ENCODE measurements at regions not wholly inside any gene's neighbourhood (a gene's known extent, or its start where the extent isn't known, plus 50 kb on each side); places are given as distances from the start of the nearest gene placed in this dataset.

DNA sequence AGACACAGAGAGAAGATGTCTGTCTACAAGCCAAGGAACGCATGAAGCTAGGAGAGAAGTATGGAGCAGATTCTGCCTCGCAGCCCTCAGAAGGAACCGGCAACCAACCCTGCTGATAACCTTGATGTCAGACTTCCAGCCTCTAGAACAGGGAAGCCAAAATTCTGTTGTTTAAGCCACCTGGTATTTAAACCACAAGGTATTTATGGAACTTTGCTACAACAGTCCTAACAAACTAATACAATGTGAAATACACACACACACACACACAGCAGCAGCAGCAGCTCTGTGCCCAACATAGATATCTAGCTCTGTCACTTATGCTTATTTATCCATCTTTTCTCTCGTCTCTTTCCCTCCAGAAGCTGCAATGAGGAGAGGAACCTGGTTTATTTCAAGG, 400.0 kb downstream of the ETS1 start:
- no peak for DNase-seq

DNA sequence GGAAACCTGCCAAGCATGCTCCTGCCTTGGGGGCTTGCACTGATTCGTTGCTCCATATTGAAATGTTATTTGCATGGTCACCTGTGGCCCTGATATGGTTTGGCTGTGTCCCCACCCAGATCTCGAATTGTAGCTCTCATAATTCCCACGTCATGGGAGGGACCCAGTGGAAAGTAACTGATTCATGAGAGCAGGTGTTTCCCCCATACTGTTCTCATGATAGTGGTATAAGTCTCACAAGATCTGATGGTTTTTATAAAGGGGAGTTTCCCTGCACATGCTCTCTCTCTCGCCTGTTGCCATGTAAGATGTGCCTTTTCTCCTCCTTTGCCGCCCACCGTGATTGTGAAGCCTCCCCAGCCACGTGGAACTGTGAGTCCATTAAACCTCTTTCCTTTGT, 402.4 kb downstream of the ETS1 start:
- DNase-seq = no peak

DNA sequence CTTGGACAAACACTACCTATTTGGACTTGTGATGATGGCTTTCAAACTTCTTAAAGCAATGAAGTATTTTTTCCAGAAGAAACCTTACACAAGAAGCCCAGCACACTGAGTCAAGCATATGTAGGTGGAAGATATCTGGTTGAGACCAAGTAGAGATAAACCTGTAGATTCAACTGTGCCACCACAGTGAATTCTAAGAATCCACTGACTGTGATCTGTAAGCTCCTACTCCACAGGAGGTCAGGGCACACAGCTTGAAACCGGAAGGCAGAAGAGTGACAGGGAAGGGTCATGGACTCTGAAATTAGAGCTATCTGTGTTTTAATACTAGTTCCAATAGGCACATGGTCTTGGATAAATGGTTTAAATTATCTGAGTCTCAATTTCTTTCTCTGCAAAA, 404.5 kb downstream of the ETS1 start:
- no peak for DNase-seq

DNA sequence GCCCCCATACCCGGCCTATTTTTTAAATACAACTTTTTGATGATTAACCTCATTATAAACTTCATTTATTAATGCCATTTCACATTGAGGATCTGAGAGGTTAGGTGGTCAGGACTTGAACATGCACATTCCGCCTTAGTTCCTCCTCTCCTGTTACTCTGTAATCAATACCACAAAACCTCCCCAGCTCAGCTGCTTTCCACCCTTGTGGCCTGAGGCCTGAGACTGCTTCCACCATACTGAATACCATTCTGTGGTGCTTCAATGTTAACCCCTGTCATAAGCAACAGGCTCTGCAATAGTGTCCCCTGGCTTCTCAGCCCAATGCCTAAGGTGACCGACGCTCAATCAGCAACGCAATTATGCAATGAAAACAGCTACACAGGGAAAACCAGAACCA, 405.4 kb downstream of the ETS1 start:
- no peak for DNase-seq

DNA sequence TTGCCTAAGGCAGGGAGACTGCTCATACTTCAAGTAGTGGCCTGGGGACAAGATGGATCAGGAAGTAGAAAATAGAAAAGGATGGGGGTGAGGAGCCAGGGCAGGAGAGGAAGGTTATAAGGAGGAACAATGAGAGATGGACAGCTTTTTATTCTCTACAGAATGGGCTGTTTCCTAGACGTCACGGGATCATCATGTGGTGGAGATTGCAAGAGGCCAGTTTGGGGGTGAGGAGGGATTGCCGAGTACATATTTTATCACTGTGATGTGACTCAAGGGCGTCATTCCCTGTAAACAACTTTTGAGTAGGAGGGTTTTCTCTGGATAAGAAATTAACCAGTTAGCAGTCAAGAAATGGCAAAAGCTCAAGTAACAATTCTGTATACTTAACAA, 406.3 kb downstream of the ETS1 start:
- no peak for DNase-seq

DNA sequence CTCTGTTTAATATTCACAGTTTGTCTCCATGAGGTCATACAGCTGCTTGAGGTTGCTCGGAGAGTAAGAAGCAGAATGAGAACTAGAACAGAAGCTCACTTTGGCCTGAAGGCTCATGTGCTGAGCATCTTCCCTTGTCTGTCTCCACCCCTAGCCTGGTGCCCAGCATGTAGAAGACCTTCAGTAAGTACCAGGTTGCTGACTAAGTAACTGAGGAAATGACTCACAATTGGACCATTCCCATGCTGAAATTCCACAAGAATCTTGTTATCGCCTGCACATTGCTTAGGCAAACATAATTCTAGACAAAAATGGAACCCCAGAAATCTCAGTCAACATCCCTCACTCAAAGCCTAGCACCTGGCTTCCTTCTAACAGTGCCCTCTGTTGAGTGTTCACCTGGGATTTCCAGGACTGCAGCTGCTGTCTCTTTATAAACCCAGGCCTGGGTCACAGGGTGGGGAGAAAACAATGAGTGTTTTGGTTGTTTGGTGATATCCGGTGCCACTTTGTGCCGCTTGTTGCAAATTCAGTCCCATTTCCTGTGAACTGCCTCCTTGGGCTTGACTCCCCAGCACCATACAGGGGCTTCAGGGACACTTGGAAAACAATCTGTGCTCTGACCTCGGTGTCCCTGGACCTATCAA, 406.8 kb downstream of the ETS1 start:
- no peak for DNase-seq

DNA sequence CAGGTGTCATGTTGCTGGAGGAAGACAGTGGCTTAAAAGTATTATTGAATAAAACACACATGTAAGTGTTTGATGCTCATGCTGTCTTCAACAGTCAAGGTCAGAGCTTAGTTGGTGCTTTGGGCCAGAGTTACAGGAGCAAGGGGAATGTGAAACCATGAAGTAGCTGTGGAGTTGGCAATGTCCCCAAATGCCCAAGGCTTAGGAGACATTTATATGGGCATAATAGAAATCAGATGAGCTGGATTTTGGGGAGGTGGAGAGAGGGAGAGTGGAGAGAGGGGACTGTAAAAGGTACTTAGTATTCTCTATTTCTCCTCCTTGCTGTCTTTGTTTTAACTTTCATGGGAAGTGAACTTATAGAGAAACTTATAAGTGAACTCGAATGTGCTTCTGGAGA, 407.8 kb downstream of the ETS1 start:
- DNase-seq = no peak

DNA sequence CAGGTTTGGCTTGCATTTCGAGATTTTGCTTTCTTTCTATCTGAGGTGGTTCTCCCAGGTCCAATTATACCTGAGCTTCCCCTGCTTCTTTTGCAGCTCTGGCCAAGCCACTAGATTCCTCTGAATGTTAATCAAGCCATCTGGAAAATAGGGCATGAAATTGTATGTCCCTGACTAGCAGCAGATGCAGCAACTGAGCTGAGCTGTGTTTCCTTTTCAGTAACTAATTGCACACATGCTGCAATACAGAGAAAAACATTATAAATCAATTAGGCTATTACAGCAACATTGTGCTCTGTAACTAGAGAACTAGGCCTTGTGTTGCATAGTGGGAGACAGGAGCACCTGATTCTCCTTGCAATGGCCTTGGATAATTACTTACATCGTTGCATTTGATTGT, 408.3 kb downstream of the ETS1 start:
- no peak for DNase-seq

DNA sequence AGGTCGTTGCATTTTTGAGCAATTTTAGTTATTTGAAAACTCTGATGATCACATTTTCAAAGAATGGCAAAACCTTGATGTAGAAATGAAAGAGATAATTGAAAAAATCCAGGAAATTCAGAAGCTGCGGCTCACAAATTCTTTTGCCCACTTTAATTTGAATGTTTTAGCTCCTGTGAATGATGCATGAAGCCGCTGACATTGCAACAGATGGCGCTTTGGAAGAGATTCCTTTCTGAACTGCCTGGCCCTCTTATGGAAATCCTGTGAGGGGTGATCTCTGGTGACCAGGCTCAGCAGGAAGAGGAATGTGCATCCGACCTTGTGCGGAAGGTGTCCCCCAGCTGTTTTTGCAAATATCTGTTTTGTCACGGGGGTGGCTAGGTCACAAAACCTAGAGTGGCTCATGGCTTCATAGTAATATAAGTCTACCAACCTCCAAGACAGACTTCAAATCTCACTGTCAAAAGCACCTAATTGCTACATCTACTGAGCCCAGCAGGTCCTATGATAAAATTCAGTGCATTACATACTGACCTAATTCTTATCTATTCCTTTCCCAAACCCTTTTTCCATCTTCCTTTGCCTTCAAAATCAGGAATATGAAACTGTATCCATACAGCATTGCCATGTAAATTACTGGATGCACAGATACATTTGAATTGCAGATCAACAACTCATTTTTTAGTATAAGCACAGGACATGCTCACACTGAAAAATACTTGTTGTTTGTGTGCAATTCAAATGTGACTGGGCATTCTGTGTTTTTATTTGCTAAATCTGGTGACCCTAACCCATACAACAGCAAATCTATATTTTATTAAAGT, 412.7 kb downstream of the ETS1 start:
- no peak for DNase-seq

DNA sequence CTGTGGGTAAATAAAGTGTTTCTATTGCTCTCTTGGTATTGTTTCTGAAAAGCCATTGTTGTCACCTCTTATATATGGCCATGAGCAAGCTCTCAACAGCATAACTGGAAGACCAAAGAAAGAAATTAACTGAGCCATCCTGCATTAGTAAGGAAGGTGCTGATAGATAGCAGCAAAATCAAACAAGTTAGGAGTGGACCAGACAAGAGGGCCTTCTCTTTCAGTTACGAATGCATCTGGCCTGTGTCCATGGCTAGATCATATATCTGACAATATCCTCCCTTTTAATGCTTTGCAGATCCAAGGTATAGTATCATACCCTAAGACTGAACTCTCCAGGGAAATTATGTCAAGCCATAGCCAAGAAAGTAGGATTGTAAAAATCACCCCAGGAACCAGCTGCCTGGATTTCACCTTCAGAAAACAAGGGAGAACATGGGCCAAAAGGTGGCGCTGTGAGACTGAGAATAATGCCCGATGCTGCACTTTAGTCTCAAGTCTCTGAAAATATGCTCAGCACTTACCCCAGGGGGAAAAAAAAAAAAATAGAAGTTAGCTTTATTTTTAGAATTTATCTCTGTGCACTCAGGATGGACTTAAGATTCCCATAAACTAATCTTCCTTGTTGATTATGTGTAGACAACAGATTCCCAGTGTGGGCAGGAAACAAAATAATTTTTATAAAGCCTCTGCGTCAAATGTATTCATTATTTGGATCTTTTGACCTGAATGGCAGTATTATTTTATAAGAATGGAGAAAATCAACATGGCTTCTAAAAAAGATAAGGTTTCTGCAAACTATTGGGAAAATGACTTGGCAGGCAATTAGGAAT, 415.1 kb downstream of the ETS1 start:
- DNase-seq = peak; percentile 74

DNA sequence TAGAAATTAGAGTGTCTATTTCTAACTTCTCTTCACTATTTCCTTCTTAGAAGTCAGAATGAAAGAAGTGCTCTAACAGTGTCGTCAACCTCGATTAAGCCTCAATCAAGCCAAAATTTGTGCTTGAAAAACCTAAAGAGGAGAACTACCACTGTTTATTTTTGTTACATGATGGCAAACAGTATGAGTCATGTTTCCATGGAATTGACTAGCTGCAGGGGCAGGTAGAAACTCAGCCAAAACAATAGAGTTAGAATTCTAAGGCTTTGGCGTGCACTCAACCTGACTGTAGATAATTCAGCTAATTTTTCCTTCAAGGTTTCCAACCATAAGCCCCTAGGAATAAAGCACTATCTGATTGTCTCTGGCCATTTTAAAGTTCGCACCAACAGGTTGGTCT, 415.9 kb downstream of the ETS1 start:
- DNase-seq = no peak

DNA sequence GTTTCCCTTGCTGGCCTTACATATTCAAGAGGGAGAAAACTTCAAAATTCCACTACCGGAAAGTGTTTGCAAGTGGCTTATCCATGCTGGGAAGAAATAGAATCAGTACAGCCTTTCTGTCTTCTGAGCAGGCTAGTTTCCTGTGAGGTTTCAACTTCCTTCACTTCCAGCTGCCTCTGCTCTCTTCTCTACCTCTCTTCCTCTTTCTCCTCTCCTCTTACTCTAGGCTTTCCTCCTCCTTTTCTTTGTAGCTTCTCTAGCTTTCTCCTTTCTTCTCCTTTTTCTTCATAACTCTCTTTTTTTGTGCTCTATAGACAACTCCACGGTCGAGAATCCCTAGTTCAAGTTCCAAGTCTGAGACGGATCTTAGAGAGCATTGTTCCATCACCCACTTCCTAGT, 421.8 kb downstream of the ETS1 start:
- no peak for DNase-seq

DNA sequence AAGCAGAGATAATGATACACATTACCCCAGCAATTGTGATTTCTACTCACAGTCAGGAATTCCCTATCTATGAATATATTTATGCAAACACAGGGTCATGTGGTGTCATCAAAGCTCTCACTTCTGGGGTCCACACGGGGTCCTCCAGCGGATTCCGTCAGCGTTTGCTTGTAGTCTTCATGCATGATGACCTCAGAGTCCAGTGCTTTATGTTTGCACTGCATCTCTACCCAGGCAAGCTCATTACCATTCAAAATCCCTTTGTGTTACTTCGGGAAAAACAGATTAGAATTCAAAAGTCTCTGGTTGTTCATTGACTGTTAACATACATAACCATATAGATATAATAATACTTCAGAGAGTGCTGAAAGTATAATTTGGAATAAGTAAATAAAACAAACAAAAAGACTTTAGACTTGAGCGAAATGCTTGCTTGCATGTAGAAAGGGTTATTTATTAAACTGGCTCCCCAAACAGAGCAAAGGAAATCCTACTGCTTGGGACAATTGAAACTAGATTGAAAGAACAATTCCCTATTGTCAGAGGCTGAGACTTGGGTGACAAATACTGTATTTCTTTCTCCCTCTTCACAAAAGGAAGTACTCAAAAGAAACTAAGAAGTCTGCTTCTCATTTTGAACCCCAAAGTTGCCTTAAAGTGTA, 423.1 kb downstream of the ETS1 start:
- no peak for DNase-seq

DNA sequence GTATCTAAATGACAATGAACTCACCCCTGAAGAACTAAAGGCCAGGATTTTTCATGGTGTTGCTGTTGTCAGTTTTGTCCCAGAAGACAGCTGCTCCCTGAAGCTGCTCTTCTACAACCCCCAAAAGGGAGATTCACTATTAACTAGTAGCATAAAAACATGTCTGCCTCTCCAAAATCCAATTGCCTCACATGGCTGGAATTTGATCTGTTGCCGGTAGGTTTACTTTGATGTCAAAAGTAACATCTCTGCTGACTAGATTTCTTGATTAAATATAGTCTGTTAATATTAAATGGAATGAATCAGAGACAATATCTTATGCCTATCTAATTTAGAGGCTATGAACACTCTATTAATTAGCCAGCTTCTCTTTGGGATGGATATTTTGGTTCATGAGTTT, 425.4 kb downstream of the ETS1 start:
- DNase-seq = no peak

DNA sequence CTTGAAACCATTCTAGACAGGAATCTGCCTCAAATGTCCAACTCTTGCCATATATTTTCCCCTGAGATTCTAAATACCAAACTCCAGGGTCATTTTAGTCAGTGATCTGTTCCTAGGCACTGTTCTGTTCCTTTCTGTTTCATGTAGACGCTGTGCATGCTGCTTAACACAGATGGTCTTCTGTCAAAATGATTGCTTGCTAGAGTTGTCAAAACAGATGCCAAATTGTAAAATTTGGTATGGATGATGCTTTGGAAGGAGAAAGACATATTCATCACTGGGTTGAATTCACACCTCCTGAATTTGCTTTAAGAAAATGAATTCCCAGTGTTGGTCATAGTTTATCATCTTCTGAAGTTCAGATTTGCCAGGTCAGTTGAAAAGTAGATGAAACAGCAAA, 425.9 kb downstream of the ETS1 start:
- no peak for DNase-seq

DNA sequence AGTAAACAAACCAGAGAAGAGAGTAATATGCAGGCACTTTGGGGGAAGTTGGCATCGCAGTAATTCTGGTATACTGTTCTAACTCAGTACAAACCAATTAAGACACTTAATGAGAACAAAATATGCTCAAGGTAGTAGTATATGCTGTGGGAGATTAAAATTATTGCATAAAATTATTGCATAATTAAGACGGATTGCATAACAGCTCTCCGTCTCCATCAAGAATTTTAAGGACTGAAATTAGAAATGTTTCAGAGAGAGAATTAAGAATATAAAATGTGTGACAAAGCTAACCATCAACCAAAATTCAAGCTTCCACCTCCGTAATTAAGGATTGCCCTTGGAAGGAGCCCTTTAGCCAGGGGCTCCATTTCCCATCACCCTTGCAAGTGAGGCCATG, 428.5 kb downstream of the ETS1 start:
- no peak for DNase-seq

DNA sequence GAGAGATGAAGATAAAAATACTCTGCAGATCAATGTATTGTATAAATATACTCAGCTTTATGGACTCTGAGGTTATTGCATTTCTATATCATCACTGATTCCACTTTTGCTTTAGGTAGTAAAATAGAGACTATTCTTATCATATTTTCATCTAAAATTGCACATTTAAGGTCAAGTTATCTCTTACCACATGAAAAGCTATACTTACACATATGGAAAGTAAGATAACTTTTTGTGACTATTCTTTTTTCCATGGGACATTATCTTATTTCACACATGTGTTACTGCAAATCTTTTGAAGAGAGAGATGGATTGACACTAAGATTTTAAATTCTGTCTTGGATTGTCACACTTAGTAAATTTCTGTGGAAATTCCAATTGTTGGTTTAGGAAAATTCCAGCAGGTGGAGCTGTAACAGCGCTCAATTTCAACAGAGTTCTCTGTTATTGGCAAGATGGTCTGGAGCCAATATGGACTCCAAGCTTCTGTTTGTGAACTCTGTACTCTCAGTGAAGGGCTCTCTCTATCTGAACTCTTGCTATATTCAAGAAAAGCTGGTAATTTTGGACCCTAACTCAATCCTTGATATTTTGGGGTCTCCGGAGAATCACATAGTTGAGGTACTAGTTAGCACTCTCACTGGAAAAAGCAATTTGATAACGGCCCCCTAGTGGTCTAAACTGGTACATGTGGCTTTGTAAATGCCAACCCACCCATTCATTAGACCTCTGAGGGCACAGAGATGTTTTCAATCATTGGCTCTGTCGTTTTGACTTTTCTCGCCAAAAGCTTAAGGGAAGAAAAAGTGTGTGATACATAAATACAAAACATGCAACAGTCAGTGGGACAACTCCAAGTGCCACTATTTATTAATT, 429.7 kb downstream of the ETS1 start:
- DNase-seq = peak; percentile 34

DNA sequence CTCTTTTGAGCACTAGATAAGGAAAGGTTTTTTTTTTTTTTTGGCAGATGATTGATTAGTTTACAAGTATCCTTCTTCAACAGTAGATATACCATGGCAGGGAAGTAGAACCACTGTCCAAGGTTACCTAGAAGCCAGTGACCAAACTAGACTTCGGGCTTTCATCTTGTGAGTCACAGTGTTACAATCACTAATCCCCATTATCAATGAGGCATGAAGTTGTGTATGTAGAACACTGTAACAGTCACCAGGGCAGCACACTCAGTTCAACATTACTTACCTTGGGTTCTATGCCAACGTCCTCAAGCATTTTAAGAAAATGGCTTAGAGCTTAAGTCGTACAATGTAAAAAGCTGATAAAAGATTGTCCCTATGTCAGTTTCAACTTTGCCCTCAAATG, 430.9 kb downstream of the ETS1 start:
- DNase-seq = no peak

DNA sequence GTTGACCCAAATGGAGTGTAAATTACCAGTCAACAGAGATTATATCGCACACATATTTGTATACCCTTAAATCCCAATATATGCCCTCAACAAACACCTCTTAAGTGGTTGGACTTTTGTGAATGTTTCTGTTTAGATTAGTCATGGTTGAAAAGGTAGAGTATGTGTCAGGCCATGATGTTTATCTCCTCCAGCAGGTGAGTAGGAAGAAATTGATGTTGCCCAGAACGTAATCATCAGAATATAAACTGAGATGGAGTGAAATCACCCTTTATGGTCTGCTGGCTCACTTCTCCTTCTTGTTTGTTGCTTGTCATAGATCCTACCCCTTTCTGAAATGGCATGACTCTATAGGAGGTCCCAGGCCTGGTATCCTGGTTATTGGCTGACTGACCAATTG, 431.8 kb downstream of the ETS1 start:
- no peak for DNase-seq

DNA sequence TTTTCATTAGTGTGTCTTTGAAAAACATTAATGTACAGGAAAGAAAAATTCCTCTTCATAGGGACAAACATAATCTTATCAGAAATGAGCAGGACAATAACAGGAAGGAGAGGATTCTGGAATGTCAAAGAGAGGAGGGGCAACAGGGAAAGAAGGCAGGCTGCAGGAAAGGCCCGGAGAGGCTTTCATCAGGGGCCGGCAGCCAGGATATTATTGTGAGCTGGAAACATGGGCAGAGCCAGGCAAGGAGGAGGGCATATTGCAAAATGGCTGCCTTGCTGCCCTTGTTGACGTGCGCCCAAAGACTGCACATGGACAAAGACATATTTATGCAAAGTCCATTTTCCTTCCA, 433.7 kb downstream of the ETS1 start:
- no peak for DNase-seq

DNA sequence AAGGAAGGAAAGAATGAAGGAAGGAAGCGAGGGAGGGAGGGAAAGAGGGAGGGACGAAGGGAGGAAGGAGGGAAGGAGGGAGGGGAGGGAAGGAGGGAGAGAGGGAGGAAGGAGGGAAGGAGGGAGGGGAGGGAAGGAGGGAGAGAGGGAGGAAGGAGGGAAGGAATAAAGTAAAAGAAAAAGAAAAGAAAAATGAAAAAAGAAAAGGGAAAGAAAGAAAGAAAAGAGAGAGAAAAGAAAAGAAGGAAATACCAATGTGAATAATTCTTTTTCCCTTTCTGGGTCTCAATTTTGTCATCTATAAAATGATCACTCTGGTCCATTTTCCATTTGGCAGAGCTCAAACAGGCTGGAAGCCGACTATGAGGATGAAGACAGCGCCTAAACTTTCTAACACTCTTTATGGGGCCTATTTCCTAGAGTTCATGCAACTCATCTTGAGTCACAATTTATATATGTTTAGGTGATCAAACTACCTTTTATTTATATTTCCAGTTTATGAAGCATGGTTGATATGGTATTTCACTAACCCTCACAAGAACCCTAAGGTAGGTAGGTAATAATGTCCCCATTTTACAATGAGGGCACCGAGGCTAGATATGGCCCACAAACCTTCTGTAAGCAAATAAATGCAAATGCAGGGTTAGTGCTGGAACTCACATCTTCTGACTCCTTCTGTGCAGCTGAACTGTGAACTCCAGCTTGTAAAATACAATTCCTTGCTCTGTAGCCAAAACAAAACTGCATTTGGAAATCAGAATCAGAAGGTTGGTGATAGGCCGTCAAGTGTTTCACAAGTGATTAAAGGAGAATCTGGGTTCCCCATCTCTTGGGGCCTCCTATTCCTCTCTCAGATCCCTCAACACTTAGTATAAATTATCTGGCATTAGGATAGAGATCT, 434.3 kb downstream of the ETS1 start:
- no peak for DNase-seq

Measured in effector CD8-positive, alpha-beta T cell (primary cell).